Breast epithelium (tissue), 4 donors: ENCODE measurements at regions not wholly inside any gene's neighbourhood (a gene's known extent, or its start where the extent isn't known, plus 50 kb on each side); places are given as distances from the start of the nearest gene placed in this dataset.

Source experiments
- DNase-seq, 2 donors: peaks; one replicate each; pipeline ENCODE4 v3.0.0-alpha.2; 2019; ENCODE audit warnings: low spot score in 2 of 2
- H3K27ac ChIP-seq, 2 donors: fragments of 200-600 bp; sonication (generic) in 1 of 2; one replicate each; pipeline ENCODE4 v1.5.1; 2016 to 2019; ENCODE audit warnings: mild to moderate bottlenecking in 1 of 2
- H3K27me3 ChIP-seq, 2 donors: fragments of 200-600 bp; sonication (generic) in 1 of 2; one replicate each; pipeline versions ENCODE4 v1.5.1 to v1.6.0; 2017 to 2019; ENCODE audit warnings: control low read depth in 1 of 2, mild to moderate bottlenecking in 1 of 2
- H3K36me3 ChIP-seq: fragments of 200-600 bp; one replicate; pipeline ENCODE4 v1.5.1; 2019
- H3K4me1 ChIP-seq, 2 donors: fragments of 200-600 bp; sonication (generic); one replicate each; pipeline ENCODE4 v1.5.1; 2016 to 2019; ENCODE audit warnings: control low read depth in 1 of 2
- H3K4me3 ChIP-seq, 3 donors: fragments of 200-600 bp; sonication (generic); 1 replicate in 2 of 3; 2 replicates in 1 of 3; pipeline ENCODE4 v1.5.1; 2016 to 2019; ENCODE audit warnings: mild to moderate bottlenecking in 3 of 3, moderate library complexity in 2 of 3
- H3K9me3 ChIP-seq, 2 donors: fragments of 200-600 bp; sonication (generic) in 1 of 2; one replicate each; pipeline ENCODE4 v1.5.1; 2016 to 2019; ENCODE audit warnings: control low read depth in 1 of 2
- POLR2A ChIP-seq: fragments of 450-650 bp; IDR thresholded peaks from one replicate; pipeline ENCODE4 v1.6.1; 2016; ENCODE audit warnings: antibody characterized with exemption, mild to moderate bottlenecking, moderate library complexity
- POLR2AphosphoS5 ChIP-seq, 3 donors: sonication (generic); formaldehyde crosslinking; IDR thresholded peaks; one replicate each; pipeline ENCODE4 v1.6.1; 2017; ENCODE audit warnings: antibody characterized with exemption in 3 of 3
- intact Hi-C: fragments of 100-400 bp; cut with DNase I; formaldehyde crosslinking; loops from one replicate; pipeline ENCODE4 v1.15.1; 2023; ENCODE audit warnings: low total_unique reads
- TF ChIP-seq, protein P1 (sequence below), 3 donors: fragments of 450-650 bp; IDR thresholded peaks; one replicate each; pipeline ENCODE4 v1.5.1; 2016 to 2017; ENCODE audit warnings: antibody characterized with exemption in 3 of 3, mild to moderate bottlenecking in 3 of 3, moderate library complexity in 3 of 3

DNA sequence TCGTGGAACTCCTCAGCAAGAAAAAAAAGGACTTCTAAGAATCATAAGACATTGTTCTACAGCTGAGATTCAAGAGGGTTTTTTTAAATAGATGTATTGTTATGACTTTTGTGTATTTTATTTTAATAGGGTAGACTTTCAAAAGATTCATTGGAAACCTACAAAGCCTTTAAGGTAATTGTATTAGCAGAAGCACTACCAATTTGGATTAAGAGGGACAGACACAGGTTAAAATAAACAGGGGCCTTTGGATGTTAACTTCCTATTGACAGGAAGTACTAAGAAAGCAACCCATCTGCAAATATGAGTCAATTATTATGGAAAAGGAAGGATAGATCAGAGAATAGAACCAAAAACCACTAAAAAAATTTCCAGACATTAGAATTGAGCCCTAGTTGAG is 153.5 kb downstream of the HDGFL1 start:
- Histone ChIP-seq H3K4me3 (no peak overlapping the region), H3K27ac (no peak overlapping the region), H3K4me1 (no peaks in the 10 kb centered on the region), H3K9me3 (peaks cover 5 to 16% of the 10 kb centered on the region in 2 donors), H3K36me3 (no peaks in the 10 kb centered on the region), H3K27me3 (no peaks in the 10 kb centered on the region)
- no peak for TF ChIP-seq POLR2A
- TF ChIP-seq, protein P1, sequence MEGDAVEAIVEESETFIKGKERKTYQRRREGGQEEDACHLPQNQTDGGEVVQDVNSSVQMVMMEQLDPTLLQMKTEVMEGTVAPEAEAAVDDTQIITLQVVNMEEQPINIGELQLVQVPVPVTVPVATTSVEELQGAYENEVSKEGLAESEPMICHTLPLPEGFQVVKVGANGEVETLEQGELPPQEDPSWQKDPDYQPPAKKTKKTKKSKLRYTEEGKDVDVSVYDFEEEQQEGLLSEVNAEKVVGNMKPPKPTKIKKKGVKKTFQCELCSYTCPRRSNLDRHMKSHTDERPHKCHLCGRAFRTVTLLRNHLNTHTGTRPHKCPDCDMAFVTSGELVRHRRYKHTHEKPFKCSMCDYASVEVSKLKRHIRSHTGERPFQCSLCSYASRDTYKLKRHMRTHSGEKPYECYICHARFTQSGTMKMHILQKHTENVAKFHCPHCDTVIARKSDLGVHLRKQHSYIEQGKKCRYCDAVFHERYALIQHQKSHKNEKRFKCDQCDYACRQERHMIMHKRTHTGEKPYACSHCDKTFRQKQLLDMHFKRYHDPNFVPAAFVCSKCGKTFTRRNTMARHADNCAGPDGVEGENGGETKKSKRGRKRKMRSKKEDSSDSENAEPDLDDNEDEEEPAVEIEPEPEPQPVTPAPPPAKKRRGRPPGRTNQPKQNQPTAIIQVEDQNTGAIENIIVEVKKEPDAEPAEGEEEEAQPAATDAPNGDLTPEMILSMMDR (IDR thresholded peaks at IDR 0.05): no peak
- TF ChIP-seq POLR2AphosphoS5 (IDR thresholded peaks at IDR 0.05): no peak
- intact Hi-C loops: no loop called here
- DNase-seq: no peak

DNA sequence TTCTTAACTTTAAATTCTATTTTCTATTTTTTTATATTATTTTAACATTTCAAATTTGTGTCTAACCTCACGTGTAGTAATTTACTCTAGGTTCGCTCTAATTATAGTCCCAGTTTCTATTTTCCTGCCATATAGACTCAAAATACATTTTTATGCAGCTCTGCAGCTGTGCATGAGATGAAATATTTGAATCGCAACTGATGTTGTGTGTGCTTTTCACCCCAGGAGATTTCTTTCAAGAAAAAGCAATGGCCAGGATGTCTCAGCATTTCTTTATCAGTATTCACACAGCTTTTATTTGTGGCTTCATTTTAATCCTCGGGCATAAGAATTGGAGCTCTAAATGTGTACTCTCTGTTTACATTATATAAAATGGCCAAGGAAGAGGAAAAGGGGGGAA is 157.6 kb downstream of the HDGFL1 start:
- no peak overlapping the region for H3K4me3 ChIP-seq
- TF ChIP-seq POLR2A (no peak), POLR2AphosphoS5 (IDR thresholded peaks at IDR 0.05) (no peak)
- TF ChIP-seq, protein P1 (IDR thresholded peaks at IDR 0.05): no peak
- H3K36me3 ChIP-seq: no peaks in the 10 kb centered on the region
- DNase-seq: no peak
- H3K27me3 ChIP-seq: no peaks in the 10 kb centered on the region
- no peak overlapping the region for H3K27ac ChIP-seq
- H3K9me3 ChIP-seq: peaks cover 5 to 16% of the 10 kb centered on the region in 2 donors
- no peaks in the 10 kb centered on the region for H3K4me1 ChIP-seq
- intact Hi-C loops: no loop called here

DNA sequence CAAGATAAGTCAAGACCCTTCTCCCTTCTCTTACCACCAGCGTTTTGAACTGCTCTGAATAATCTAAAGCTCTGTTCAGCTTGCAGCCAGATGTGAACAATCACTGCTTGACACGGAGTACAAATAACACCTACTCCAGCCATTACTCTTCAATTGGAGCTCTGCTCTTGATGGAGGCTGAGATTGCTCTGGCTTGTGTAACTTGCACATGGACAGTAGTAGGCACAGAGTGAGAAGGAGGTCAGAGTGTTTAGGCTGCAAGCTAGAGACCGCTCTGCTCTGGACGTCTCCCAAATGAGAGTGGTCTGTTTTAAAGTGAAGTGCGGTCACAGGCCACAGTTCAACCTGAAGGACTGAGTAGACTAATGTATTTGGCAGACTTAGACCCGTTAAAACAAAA is 158.3 kb downstream of the HDGFL1 start:
- Histone ChIP-seq H3K36me3 (no peaks in the 10 kb centered on the region), H3K9me3 (peaks cover 0 to 11% of the 10 kb centered on the region in 2 donors), H3K4me1 (no peaks in the 10 kb centered on the region), H3K27me3 (no peaks in the 10 kb centered on the region), H3K4me3 (no peak overlapping the region), H3K27ac (peak overlapping the region in 1 of 2 donors; percentile 19)
- no peak for DNase-seq
- intact Hi-C loops: no loop called here
- TF ChIP-seq, protein P1 (IDR thresholded peaks at IDR 0.05): no peak
- TF ChIP-seq POLR2AphosphoS5 (IDR thresholded peaks at IDR 0.05) (no peak), POLR2A (no peak)

DNA sequence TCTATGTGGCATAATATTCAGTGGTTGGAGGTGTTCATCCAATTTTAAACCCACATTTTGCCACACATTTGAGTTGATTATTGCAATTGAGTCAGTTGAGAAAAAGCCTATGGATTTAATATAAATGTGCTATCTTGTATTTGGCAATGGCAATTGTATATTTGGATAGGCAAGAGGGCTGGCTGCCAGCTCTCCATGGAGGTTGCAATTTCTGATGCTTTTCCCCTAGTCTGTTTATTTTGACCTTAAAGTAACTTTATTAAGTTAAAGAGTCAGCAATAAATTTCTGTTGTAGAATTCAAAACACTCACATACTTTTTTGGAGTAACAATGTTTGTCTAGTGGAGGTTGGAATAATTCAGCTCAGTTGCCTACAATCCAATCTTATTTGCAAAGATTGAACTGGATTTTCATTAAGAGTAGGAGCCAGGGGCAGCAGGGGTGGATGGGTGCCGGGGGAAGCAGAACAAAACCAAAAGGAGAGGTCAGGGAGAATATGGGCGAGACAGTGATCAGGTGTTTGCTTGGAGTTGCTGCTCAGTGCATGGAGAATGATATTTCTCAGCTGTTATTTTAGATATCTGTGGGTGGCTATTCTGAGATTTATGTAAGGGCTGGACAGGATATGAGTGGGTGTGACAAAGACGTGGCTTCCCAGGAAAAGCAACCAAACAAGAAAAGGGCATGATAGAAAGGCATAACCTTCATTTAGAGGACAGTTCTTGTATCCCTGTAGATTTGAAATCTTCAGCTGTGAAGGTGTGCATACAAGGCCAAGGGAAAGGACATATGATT is 163.0 kb downstream of the HDGFL1 start:
- intact Hi-C loops: no loop called here
- Histone ChIP-seq H3K9me3 (no peaks in the 10 kb centered on the region), H3K4me1 (no peaks in the 10 kb centered on the region), H3K27me3 (no peaks in the 10 kb centered on the region), H3K36me3 (no peaks in the 10 kb centered on the region), H3K4me3 (no peak overlapping the region), H3K27ac (no peak overlapping the region)
- no peak for DNase-seq
- no peak for TF ChIP-seq POLR2AphosphoS5 (IDR thresholded peaks at IDR 0.05)
- TF ChIP-seq, protein P1 (IDR thresholded peaks at IDR 0.05): no peak
- no peak for TF ChIP-seq POLR2A

DNA sequence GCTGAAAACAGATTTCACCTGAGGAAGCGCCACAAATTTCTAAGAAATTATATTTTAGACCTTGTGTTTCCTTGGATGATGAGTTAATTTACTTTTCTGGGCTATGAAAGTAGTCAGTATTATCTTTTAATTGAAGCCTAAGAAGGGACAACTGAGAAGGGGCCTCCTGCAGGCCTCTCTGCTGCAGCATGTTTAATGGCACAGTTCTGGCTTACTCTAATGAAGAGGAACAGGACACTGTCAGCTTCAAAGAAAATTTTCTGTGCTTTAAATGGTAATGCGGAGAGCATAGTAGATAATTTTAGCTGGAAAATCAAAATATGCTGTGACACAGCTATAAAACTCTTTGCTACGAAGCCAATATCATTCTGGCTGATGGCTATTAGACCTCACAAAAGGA is 167.4 kb downstream of the HDGFL1 start:
- H3K27ac ChIP-seq: no peak overlapping the region
- no peaks in the 10 kb centered on the region for H3K27me3 ChIP-seq
- no peaks in the 10 kb centered on the region for H3K4me1 ChIP-seq
- intact Hi-C loops: no loop called here
- H3K4me3 ChIP-seq: no peak overlapping the region
- no peaks in the 10 kb centered on the region for H3K36me3 ChIP-seq
- TF ChIP-seq POLR2AphosphoS5 (IDR thresholded peaks at IDR 0.05) (no peak), POLR2A (no peak)
- TF ChIP-seq, protein P1 (IDR thresholded peaks at IDR 0.05): no peak
- no peak for DNase-seq
- no peaks in the 10 kb centered on the region for H3K9me3 ChIP-seq
